Middle frontal gyrus (tissue), 1 donor: ENCODE measurements at regions not wholly inside any gene's neighbourhood (a gene's known extent, or its start where the extent isn't known, plus 50 kb on each side); places are given as distances from the start of the nearest gene placed in this dataset.
"Not testable (repeated sequence)": the region's sequence is repeated elsewhere in the genome, so short reads cannot be mapped to it uniquely, and the experiment has no call there.

Source experiments
- DNase-seq: peaks from one replicate; pipeline ENCODE4 v3.0.0-alpha.2; 2015; ENCODE audit warnings: low spot score; ENCODE audit errors: extremely low spot score

GRCh38 chrX:132302687-132303086 is 83.4 kb upstream of the RAP2C start:
- not testable (repeated sequence) for DNase-seq

- no peak for DNase-seq
Observed at GRCh38 chrX:132294776-132295495, 75.7 kb upstream of the RAP2C start.

- DNase-seq = no peak
Observed at GRCh38 chrX:132294192-132294591, 74.9 kb upstream of the RAP2C start.

- peak; percentile 6 for DNase-seq
Observed at GRCh38 chrX:132292793-132293192, 73.5 kb upstream of the RAP2C start.

GRCh38 chrX:132277953-132278614 is 58.8 kb upstream of the RAP2C start:
- no peak for DNase-seq

- DNase-seq = no peak
Observed at GRCh38 chrX:132272826-132273225, 53.6 kb upstream of the RAP2C start.

- DNase-seq = no peak
Observed at GRCh38 chrX:132271311-132271778, 52.1 kb upstream of the RAP2C start.

- no peak for DNase-seq
Observed at GRCh38 chrX:132270699-132271098, 51.5 kb upstream of the RAP2C start.

GRCh38 chrX:132270021-132270420 is 50.8 kb upstream of the RAP2C start:
- no peak for DNase-seq
